WTC11 (cell line): ENCODE measurements at regions not wholly inside any gene's neighbourhood (a gene's known extent, or its start where the extent isn't known, plus 50 kb on each side); places are given as distances from the start of the nearest gene placed in this dataset.

Experiments used
- ATAC-seq: fragments of 200-7000 bp; cut with Tn5 transposase; 2 replicates; pipeline ENCODE4 v1.10.0; 2021; ENCODE audit warnings: mild to moderate bottlenecking, moderate library complexity
- CTCF ChIA-PET: fragments of 300-600 bp; sonication (Branson Sonifier 250); formaldehyde crosslinking; loops from one replicate; lab custom pipeline; 2021; ENCODE audit warnings: antibody characterized with exemption; lab: Charles Lee
- POLR2A ChIA-PET: fragments of 350-600 bp; sonication (Branson Sonifier 250); formaldehyde crosslinking; loops from one replicate; lab custom pipeline; 2021; ENCODE audit warnings: antibody characterized with exemption; lab: Charles Lee
- DNase-seq: peaks from one replicate; pipeline ENCODE4 v3.0.0; 2021; ENCODE audit warnings: low spot score
- H3K27ac Mint-ChIP-seq: 2 replicates; pipeline ENCODE4 v1.8.0; 2021; ENCODE audit warnings: mixed read lengths
- H3K27me3 Mint-ChIP-seq: 2 replicates; pipeline ENCODE4 v1.8.0; 2021; ENCODE audit warnings: low read depth, mild to moderate bottlenecking, moderate library complexity, mixed read lengths
- H3K36me3 Mint-ChIP-seq: 2 replicates; pipeline ENCODE4 v1.8.0; 2021; ENCODE audit warnings: mixed read lengths
- H3K4me1 Mint-ChIP-seq: 2 replicates; pipeline ENCODE4 v1.8.0; 2022; ENCODE audit warnings: mixed read lengths
- H3K4me3 Mint-ChIP-seq: 2 replicates; pipeline ENCODE4 v1.8.0; 2021; ENCODE audit warnings: mild to moderate bottlenecking, moderate library complexity, mixed read lengths
- H3K9me3 Mint-ChIP-seq: 2 replicates; pipeline ENCODE4 v1.8.0; 2021; ENCODE audit warnings: mixed read lengths
- ARID4B ChIP-seq: sonication (generic); formaldehyde crosslinking; IDR thresholded peaks from 2 replicates; pipeline ENCODE4 v1.8.0; 2023; ENCODE audit warnings: missing genetic modification reagents, mild to moderate bottlenecking, borderline replicate concordance
- FOXP1 ChIP-seq: sonication (generic); formaldehyde crosslinking; IDR thresholded peaks from 2 replicates; pipeline ENCODE4 v1.8.0; 2022; ENCODE audit warnings: missing genetic modification reagents, mild to moderate bottlenecking, moderate library complexity, borderline replicate concordance
- FOXP4 ChIP-seq: sonication (generic); formaldehyde crosslinking; IDR thresholded peaks from 2 replicates; pipeline ENCODE4 v1.8.0; 2022; ENCODE audit warnings: mild to moderate bottlenecking, missing genetic modification reagents
- GABPB1 ChIP-seq: sonication (generic); formaldehyde crosslinking; IDR thresholded peaks from 2 replicates; pipeline ENCODE4 v1.8.1; 2023; ENCODE audit warnings: mild to moderate bottlenecking, missing genetic modification reagents
- IRF2 ChIP-seq: sonication (generic); formaldehyde crosslinking; IDR thresholded peaks from 2 replicates; pipeline ENCODE4 v1.8.0; 2022; ENCODE audit warnings: low read depth, missing genetic modification reagents, borderline replicate concordance
- JAZF1 ChIP-seq: fragments of 250-450 bp; sonication (Bioruptor Pico); IDR thresholded peaks from 2 replicates; pipeline ENCODE4 v1.9.0; 2021; ENCODE audit warnings: moderate library complexity, mild to moderate bottlenecking, inconsistent platforms
- JUN ChIP-seq: sonication (generic); formaldehyde crosslinking; IDR thresholded peaks from 2 replicates; pipeline ENCODE4 v1.8.0; 2023; ENCODE audit warnings: mild to moderate bottlenecking, missing genetic modification reagents
- MLX ChIP-seq: sonication (generic); formaldehyde crosslinking; IDR thresholded peaks from 2 replicates; pipeline ENCODE4 v1.8.1; 2023; ENCODE audit warnings: mild to moderate bottlenecking, missing genetic modification reagents, moderate library complexity
- NR1H2 ChIP-seq: sonication (generic); formaldehyde crosslinking; IDR thresholded peaks from 2 replicates; pipeline ENCODE4 v1.9.0; 2021; ENCODE audit warnings: mild to moderate bottlenecking, moderate library complexity, missing genetic modification reagents
- SOX15 ChIP-seq: fragments of 250-450 bp; sonication (Bioruptor Pico); IDR thresholded peaks from 2 replicates; pipeline ENCODE4 v1.9.0; 2021; ENCODE audit warnings: mild to moderate bottlenecking
- ZBTB43 ChIP-seq: sonication (generic); formaldehyde crosslinking; IDR thresholded peaks from 2 replicates; pipeline ENCODE4 v1.8.1; 2023; ENCODE audit warnings: mild to moderate bottlenecking, missing genetic modification reagents
- ZNF263 ChIP-seq: sonication (generic); formaldehyde crosslinking; IDR thresholded peaks from 2 replicates; pipeline ENCODE4 v1.8.1; 2022; ENCODE audit warnings: low read depth, mild to moderate bottlenecking, moderate library complexity, missing genetic modification reagents
- ZNF317 ChIP-seq: sonication (generic); formaldehyde crosslinking; IDR thresholded peaks from 2 replicates; pipeline ENCODE4 v1.8.1; 2023; ENCODE audit warnings: low read depth, mild to moderate bottlenecking, moderate library complexity, missing genetic modification reagents, borderline replicate concordance
- ZNF532 ChIP-seq: fragments of 250-450 bp; sonication (Bioruptor Pico); IDR thresholded peaks from 2 replicates; pipeline ENCODE4 v1.9.0; 2021; ENCODE audit warnings: mild to moderate bottlenecking, borderline replicate concordance

- TF ChIP-seq ZNF532 (no peak), SOX15 (no peak), ZBTB43 (no peak), GABPB1 (CRISPR knock-in tag) (no peak)
Measured at GRCh38 chr2:60377825-60378224, 175.6 kb downstream of the BCL11A start (continued).

GRCh38 chr2:60376252-60376651, 177.2 kb downstream of the BCL11A start:
- no peak for DNase-seq
- TF ChIP-seq ZNF317 = no peak
- Mint-ChIP-seq H3K27ac (no peak overlapping the region), H3K36me3 (no peaks in the 10 kb centered on the region), H3K9me3 (no peaks in the 10 kb centered on the region), H3K4me3 (no peak overlapping the region), H3K4me1 (peaks cover 18% of the 10 kb centered on the region), H3K27me3 (no peaks in the 10 kb centered on the region; the same call in 1 of the 2 replicates)
- ChIA-PET CTCF (no interaction called here), POLR2A (no interaction called here)
- no peak for ATAC-seq

- Mint-ChIP-seq H3K4me1 (peaks cover 25% of the 10 kb centered on the region), H3K4me3 (no peak overlapping the region), H3K27ac (no peak overlapping the region), H3K9me3 (no peaks in the 10 kb centered on the region), H3K27me3 (no peaks in the 10 kb centered on the region), H3K36me3 (no peaks in the 10 kb centered on the region)
- ATAC-seq (no peak), DNase-seq (no peak)
- ChIA-PET CTCF (no interaction called here), POLR2A (no interaction called here)
- no peak for TF ChIP-seq ZNF263 (CRISPR knock-in tag)
- no peak for TF ChIP-seq ARID4B (CRISPR knock-in tag)
- no peak for TF ChIP-seq JAZF1 (CRISPR knock-in tag)
- no peak for TF ChIP-seq IRF2 (CRISPR knock-in tag)
- TF ChIP-seq MLX (CRISPR knock-in tag) = no peak
- TF ChIP-seq JUN = no peak
- no peak for TF ChIP-seq NR1H2 (CRISPR knock-in tag)
- TF ChIP-seq FOXP4 = no peak
- no peak for TF ChIP-seq FOXP1 (CRISPR knock-in tag)
Measured at GRCh38 chr2:60371681-60372080, 181.8 kb downstream of the BCL11A start.
